Activated T-cell treated with anti-CD3 and anti-CD28 coated beads for 48 hours (primary cell): ENCODE measurements at regions not wholly inside any gene's neighbourhood (a gene's known extent, or its start where the extent isn't known, plus 50 kb on each side); places are given as distances from the start of the nearest gene placed in this dataset.
"Not testable (repeated sequence)": the region's sequence is repeated elsewhere in the genome, so short reads cannot be mapped to it uniquely, and the experiment has no call there.

Experiments used
- DNase-seq: peaks from one replicate; pipeline ENCODE4 v3.0.0-alpha.2; 2020; ENCODE audit warnings: low read depth

DNA sequence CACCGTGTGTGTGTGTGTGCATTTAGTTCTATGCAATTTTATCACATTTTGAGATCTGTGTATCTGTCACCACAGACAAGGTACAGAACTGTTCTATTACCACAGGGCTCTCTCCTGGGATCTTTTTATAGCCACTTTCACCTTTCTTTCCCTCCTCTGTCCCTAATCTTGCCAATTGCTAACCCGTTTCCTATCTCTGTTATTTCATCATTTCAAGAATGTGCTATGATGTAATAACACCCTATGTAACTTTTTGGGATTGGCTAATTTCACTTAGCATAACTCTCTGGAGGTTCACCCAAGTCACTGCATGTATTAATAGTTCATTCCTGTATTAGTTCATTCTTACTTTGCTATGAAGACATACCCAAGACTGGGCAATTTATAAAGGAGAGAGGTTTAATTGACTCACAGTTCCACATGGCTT is 657.7 kb downstream of the QKI start:
- no peak for DNase-seq

GRCh38 chr6:164069350-164069990 is 655.0 kb downstream of the QKI start:
- no peak for DNase-seq

- DNase-seq: no peak
Observed at GRCh38 chr6:164068527-164068926, 654.0 kb downstream of the QKI start.

GRCh38 chr6:164066766-164067165 is 652.2 kb downstream of the QKI start:
- no peak for DNase-seq

- no peak for DNase-seq
Observed at GRCh38 chr6:164066335-164066734, 651.8 kb downstream of the QKI start.

DNA sequence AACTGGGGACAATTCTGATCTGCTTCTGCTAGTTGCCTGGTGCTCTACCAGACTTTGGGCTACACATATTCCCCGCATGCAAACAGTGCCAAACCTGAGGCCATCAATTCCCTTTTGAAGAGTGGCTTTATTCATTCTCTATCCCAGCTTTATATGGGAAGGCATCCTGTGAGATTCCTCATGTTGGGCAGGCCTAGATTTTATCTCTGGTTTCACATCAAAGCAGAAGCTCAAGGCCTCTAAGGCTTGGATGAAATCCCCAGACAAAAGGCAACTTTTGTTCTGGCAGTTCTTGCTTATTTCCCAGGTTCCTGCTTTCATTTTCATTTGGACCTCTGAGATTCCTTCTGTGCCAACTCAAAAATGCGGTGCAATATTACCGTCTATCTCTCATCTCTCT is 648.8 kb downstream of the QKI start:
- no peak for DNase-seq

- DNase-seq: no peak
Observed at GRCh38 chr6:164062872-164063271, 648.4 kb downstream of the QKI start.

DNA sequence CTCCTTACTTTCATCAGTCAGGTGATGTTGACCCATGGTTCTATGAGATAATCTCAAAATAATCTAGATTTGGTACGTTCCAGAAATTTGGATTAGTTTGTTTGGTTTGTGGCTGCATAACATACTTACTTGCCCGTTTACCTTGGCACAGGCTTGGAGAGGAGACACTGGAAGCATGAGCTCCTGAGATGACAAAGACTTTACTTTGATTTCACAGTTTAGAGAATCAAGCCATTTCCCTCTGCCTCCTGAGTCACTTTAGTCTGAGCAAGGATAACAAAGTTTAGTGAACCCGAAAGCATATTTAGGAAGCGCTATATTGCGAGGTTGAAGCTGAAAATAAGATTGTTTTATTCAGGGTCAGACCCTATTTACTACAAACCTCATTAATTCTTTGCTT is 643.4 kb downstream of the QKI start:
- no peak for DNase-seq

- no peak for DNase-seq
Observed at GRCh38 chr6:164051427-164051826, 636.9 kb downstream of the QKI start.

DNA sequence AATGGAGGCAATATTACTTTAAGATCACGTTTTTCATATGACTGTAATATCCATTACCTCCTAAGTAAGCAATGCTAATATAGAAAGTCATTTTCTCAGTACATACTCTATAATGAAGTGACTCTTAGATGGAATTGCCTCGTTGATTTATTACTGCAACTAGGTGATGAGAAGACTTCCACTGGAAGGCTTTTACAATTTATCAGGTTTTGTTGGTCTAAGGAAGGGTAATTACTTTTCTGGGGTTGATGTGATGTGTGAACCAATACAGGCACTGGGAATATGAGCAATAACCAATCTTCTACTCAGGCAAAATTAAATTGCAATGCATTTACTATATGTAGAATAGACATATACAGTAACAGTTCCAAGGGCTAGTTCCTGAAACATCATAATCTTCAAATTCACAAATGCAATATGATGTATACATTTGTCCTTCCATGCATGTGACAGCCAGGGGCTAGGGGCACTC is 635.0 kb downstream of the QKI start:
- no peak for DNase-seq

GRCh38 chr6:164048840-164049516 is 634.5 kb downstream of the QKI start:
- DNase-seq: no peak

GRCh38 chr6:164045082-164045481 is 630.6 kb downstream of the QKI start:
- DNase-seq: no peak

DNA sequence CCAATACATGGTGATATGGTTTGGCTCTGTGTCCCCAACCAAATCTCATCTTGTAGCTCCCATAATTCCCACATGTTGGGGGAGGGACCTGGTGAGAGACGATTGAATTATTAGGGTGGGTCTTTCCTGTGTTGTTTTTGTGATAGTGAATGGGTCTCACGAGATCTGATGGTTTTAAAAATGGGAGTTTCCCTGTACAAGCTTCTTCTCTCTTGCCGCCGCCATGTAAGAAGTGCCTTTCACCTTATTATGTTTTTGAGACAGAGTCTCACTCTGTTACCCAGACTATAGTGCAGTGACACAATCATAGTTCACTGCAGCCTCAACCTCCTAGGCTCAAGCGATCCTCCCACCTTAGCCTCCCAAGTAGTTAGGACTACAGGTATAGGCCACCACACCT is 629.1 kb downstream of the QKI start:
- DNase-seq: not testable (repeated sequence)

GRCh38 chr6:164042212-164042611 is 627.7 kb downstream of the QKI start:
- DNase-seq: no peak

DNA sequence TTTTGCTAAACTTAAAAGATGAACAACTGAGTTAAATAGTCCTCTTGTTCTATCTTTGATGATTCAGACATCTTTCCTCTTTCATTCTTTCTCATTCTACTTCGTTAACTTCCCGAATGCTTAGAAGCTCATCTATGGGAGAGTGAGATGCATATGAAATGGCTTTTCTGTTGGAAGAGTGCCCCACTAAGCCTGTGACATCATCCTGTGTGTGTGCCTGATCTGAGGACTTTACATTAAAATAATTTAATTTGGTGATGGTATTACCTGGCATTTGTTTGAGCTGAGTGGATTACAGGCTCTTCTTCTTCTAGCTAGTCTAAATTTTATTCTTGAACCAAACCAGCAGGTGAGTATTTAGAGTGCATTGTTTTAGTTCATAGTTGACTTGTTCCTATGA is 626.5 kb downstream of the QKI start:
- no peak for DNase-seq

GRCh38 chr6:164039954-164040375 is 625.4 kb downstream of the QKI start:
- no peak for DNase-seq

DNA sequence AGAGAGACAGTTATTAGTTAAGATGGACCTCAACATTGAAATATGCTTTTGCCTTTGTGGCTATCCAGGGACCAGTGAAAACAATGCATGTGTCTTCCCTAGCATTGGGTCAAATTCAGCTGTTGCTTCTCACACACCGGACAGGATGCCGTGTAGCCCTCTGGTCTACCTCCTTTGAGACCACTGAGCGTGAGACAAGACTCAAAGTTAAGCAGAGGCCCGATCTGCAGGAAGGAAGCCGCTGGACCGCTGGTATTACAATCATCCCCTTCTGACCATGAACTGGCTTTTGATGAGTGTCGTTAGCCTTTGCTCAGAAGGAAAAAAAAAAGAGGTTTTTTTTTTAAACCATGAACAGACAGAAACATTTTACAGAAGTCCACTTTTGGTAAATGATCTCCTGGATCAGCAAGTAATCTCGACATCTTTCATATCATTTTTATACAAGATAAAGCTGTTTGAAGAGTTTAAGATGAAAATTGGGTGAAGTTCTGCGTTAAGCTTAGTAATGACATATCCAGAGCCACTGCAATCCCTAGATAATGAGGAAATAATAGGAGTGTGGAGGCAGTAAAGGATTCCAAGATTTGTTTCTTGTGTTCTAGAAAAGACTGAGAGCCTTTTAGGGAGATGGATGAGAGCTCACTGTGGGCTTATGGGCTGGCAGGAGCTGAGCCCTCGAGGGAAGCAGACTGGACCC is 622.8 kb downstream of the QKI start:
- DNase-seq: no peak

GRCh38 chr6:164035900-164036485 is 621.5 kb downstream of the QKI start:
- DNase-seq: no peak

DNA sequence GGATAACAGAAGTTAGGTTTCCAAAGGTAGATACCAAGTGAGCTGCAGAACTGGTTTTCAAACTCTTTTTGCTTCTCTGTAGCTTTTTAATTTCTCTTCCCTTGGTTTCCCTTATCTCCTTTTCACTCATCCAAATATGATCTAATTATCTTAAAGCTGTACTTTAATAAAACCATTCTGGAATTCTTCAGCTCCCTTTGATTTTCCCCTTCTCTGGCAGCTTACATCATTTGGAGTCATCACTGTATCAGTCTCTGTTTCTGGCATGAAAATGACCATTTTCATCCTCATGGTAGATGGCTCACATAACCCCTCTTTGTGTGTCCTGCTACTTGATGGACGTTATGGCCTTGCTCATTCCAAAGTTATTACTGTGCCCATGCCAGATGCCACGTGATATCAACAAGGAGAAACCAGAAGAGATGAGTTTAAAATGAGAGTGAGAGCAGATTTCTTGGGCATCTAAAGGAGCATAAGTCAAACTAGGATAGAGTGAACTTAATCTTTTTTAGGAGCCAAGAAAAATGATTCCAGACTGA is 620.2 kb downstream of the QKI start:
- DNase-seq: no peak

DNA sequence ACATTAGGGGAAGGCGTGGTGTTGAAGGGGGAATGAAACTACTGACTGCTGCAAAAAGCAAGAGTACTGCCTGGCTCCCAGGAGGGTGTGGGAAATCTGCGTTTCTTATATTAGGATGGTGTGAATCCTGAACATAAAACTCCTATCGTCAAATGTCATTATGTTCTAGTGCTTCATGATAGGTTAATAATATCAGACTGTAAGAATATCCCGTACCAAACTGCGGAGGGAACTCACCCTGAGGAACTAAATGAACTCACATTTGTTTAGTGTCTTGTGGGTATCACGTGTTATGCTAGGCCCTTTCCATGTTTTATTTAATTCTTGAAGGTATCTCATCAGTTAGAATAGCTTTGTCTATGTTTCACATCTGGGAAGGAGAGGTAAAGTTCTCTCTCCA is 610.7 kb downstream of the QKI start:
- DNase-seq: no peak

DNA sequence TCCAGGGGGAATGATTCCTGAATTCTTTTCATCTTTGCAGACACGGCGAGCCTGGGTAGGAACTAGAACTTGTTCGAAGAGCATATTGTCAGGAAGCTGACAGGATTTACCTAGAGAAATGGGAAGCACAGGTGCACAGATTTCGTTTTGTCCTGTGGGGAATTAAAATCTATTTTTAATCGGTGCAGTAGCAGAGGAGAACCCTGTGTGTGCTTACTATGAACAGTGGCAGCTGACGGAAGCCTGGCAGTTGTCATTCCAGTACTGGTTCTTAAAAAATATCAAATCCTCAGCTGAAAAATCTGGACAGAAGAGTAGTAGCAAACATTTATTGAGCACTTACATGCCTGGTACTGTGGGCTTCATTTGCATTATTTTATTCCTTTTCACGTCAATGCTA is 609.0 kb downstream of the QKI start:
- DNase-seq: no peak

DNA sequence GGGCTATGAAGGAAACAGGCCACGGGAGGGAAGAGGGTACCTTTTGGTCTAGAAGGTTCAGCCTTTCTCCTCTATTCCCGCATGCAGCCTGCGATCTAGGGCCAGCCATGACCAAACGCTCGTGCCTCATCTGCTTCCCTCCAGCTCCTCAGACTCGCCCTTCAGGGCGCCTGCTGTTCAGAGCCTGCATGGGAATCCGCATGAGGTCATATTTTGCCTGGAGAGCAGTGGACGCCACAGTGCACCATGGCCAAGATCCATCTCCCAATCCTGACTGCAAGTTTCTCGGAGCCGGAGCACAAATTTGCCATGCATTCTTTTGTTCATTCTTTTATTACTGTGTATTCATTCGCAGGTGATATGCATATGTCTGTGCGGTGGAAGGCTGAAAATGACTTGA is 608.1 kb downstream of the QKI start:
- DNase-seq: no peak
